ENCODE measurements at regions not wholly inside any gene's neighbourhood (a gene's known extent, or its start where the extent isn't known, plus 50 kb on each side); places are given as distances from the start of the nearest gene placed in this dataset.

DNA sequence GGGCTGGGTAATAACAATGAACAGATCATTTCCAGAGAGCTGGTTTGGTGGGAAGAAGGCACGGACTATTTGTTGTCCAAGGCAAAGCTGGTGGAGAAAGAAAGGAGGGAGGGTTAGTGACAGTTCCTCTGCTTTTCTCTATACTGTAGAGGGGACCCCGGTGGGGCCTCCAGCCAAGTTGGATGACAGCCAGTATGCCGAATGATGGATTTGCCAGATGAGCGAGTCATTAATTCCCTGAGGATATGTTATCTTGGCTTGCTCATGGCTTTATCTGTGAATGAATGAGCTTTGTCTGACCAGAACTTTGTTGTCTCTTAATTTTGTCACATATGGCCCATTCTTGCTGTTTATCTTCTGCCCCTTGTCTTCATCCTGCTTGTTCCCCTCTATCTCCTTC is 158.6 kb upstream of the GLRA1 start:
- TF ChIP-seq ZFX (IDR thresholded peaks at IDR 0.05; ENCODE audit: borderline replicate concordance), result no peak
- TF ChIP-seq, protein P1, sequence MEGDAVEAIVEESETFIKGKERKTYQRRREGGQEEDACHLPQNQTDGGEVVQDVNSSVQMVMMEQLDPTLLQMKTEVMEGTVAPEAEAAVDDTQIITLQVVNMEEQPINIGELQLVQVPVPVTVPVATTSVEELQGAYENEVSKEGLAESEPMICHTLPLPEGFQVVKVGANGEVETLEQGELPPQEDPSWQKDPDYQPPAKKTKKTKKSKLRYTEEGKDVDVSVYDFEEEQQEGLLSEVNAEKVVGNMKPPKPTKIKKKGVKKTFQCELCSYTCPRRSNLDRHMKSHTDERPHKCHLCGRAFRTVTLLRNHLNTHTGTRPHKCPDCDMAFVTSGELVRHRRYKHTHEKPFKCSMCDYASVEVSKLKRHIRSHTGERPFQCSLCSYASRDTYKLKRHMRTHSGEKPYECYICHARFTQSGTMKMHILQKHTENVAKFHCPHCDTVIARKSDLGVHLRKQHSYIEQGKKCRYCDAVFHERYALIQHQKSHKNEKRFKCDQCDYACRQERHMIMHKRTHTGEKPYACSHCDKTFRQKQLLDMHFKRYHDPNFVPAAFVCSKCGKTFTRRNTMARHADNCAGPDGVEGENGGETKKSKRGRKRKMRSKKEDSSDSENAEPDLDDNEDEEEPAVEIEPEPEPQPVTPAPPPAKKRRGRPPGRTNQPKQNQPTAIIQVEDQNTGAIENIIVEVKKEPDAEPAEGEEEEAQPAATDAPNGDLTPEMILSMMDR (IDR thresholded peaks at IDR 0.05), result no peak
- no peak overlapping the region for H3K27ac ChIP-seq

DNA sequence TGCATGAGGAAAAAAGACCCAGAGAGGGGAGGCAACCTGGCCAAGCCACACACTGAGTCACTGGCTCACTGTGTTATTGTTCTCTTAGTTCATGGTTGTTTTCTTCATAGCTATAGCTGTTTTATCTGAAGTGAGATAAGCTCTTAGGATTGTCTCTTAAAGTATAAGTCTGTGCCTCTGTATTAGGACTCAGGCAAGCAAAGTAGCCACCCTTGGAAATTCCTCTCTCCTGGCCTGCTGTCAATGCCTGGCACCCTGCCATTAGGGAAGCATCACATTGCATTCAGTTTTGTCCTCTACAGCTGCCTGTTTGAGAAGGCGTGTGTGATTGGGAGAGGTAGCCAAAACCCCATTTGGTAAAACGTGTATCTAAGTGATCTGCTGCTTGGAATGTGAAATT is 147.4 kb upstream of the GLRA1 start:
- H3K27ac ChIP-seq, result no peak overlapping the region
- TF ChIP-seq, protein P1 (IDR thresholded peaks at IDR 0.05), result no peak
- TF ChIP-seq ZFX (IDR thresholded peaks at IDR 0.05; ENCODE audit: borderline replicate concordance), result no peak

DNA sequence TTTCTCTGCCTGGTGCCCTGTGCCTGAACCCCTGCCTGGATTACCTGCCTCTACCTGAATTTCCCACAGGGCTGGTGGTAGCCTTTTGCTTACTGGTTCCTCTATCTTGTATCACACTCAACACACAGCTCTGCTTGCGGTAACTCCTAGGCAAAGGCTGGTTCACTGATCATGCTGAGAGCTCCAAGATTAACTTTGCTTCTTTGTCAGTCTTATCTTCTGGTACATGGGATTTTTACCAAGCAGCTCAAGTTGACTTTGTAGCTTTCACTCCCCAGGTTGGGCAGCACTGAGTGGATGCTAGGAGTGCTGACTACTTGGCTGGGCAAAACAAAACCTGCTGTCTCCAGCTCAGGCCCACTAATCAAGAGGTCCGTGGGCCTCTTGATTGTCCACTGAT is 145.9 kb upstream of the GLRA1 start:
- TF ChIP-seq ZFX (IDR thresholded peaks at IDR 0.05; ENCODE audit: borderline replicate concordance), result no peak
- TF ChIP-seq, protein P1 (IDR thresholded peaks at IDR 0.05), result no peak
- no peak overlapping the region for H3K27ac ChIP-seq

DNA sequence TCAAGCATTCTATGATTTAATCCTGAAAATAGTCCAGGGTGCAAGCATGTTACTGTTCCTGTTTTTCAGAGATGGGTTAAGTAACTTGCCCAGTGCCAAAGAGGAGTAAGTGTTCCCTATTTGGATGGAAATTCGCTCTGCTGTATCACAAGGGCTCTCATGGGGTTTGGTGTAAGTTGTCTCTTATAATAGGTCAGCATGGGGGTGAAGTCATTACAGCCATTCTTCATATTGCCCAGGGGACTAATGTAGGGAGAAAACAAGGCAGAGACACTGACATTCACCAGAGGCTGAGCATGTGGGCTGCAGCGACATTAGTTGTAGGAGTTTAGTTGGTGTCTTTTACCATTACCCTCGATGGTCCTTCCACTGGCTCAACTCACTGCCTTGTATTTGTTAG is 142.1 kb upstream of the GLRA1 start:
- TF ChIP-seq ZFX (IDR thresholded peaks at IDR 0.05; ENCODE audit: borderline replicate concordance), result no peak
- TF ChIP-seq, protein P1 (IDR thresholded peaks at IDR 0.05), result no peak
- no peak overlapping the region for H3K27ac ChIP-seq

DNA sequence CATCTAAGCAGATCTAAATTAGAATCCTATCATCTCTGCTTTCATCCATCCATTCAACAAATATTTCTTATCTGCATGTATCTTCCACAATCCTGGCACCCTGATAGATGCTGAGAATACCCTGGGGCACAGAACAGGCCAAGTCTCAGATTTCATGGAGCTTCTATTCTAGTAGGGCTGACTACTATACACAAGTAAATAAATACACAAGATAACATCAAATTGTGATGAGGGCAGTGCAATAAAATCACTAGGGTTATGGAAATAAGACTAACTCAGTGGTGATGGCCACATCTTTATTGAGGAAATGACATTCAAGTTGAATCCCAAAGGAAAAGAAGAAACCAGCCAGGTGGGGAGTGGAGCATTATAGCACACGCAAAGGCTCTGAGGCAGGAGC is 138.4 kb upstream of the GLRA1 start:
- TF ChIP-seq ZFX (IDR thresholded peaks at IDR 0.05; ENCODE audit: borderline replicate concordance), result no peak
- TF ChIP-seq, protein P1 (IDR thresholded peaks at IDR 0.05), result no peak
- no peak overlapping the region for H3K27ac ChIP-seq

DNA sequence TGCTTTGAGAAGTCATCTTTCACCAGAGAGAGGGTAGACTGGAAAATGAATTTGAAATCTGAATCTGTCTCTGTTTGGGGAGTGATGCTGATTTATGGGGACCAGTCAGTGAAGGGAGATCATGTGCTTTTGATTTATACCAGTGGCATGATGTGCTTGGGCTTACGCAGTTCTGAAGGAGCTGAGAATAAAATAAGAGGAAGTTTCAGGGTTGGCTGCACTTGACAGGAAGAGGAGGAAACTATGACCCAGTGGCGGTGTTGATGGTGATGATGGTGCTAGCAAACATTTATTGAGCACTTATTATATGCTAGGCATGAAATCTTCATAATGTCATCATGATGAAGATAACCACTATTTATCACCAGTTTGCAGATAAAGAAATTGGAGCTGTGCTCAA is 136.4 kb upstream of the GLRA1 start:
- no peak overlapping the region for H3K27ac ChIP-seq
- no peak for TF ChIP-seq ZFX (IDR thresholded peaks at IDR 0.05; ENCODE audit: borderline replicate concordance)
- TF ChIP-seq, protein P1 (IDR thresholded peaks at IDR 0.05), result no peak

DNA sequence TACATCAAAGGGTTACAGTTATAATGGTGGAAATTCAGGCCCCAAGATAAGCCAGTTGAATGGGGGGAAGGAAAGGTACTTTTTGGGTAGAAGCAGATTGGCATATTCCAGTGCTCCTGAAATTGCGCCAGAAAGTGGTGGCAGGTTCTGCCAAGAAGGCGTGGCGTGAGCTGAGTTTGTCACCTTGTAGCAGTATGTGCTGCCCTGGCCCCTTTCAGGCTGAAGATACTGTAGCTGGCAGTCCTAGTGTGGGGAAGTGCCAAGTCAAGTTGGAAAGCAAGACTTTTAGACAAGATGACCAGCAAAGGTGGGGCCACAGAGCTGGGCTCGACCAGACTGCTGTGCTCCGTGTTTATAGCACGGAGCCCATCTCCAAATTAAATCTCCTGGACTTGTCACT is 133.6 kb upstream of the GLRA1 start:
- TF ChIP-seq, protein P1 (IDR thresholded peaks at IDR 0.05), result no peak
- no peak for TF ChIP-seq ZFX (IDR thresholded peaks at IDR 0.05; ENCODE audit: borderline replicate concordance)
- no peak overlapping the region for H3K27ac ChIP-seq

Measured in 22Rv1 (cell line).